SK-N-SH (cell line): ENCODE measurements at regions not wholly inside any gene's neighbourhood (a gene's known extent, or its start where the extent isn't known, plus 50 kb on each side); places are given as distances from the start of the nearest gene placed in this dataset.

Experiments
- CTCF ChIA-PET: fragments of 300-600, 350-600 bp; formaldehyde crosslinking; extraction: SDS; loops from one replicate; lab custom pipeline; 2021; lab: Yijun Ruan, JAX
- POLR2A ChIA-PET: fragments of 350-600 bp; sonication (Branson Sonifier 250); formaldehyde crosslinking; extraction: SDS; loops from one replicate; lab custom pipeline; 2020; ENCODE audit warnings: antibody characterized with exemption, inconsistent platforms; lab: Yijun Ruan, JAX
- DNase-seq: peaks from one replicate; pipeline ENCODE4 v3.0.0; 2012
- H2AFZ ChIP-seq: fragments of 200-600 bp; sonication (generic); 2 replicates; pipeline ENCODE4 v1.8.1; 2016; ENCODE audit warnings: antibody characterized with exemption, mild to moderate bottlenecking, low read depth
- H3F3A ChIP-seq: fragments of 200-600 bp; sonication (generic); replicated peaks from 2 replicates; pipeline ENCODE3; 2016; ENCODE audit warnings: antibody characterized with exemption, mild to moderate bottlenecking; ENCODE audit not compliant: insufficient read depth
- H3K27ac ChIP-seq, 2 experiments: fragments of 200-500 bp in 1 of 2; fragments of 200-600 bp in 1 of 2; sonication (Bioruptor generic) in 1 of 2; sonication (generic), shearing (Covaris generic) in 1 of 2; 2 replicates each; pipeline versions ENCODE4 v1.5.1 to v1.6.1; 2014 to 2016; ENCODE audit warnings: low read depth in 2 of 2, inconsistent platforms in 1 of 2, low read length in 1 of 2, mild to moderate bottlenecking in 1 of 2, mixed read lengths in 1 of 2
- H3K27me3 ChIP-seq: fragments of 200-600 bp; sonication (generic), shearing (Covaris generic); 2 replicates; pipeline ENCODE4 v1.6.1; 2016; ENCODE audit warnings: mixed run types; ENCODE audit not compliant: insufficient read depth
- H3K36me3 ChIP-seq, 2 experiments: fragments of 200-500 bp in 1 of 2; fragments of 200-600 bp in 1 of 2; sonication (Bioruptor generic) in 1 of 2; sonication (generic) in 1 of 2; replicated peaks in 1 of 2; 2 replicates each; pipeline versions ENCODE3 to v1.5.1; 2014 to 2016; ENCODE audit warnings: low read length in 1 of 2, mild to moderate bottlenecking in 1 of 2; ENCODE audit not compliant: insufficient read depth in 2 of 2, control insufficient read depth in 1 of 2
- H3K4me1 ChIP-seq, 2 experiments: fragments of 200-500 bp in 1 of 2; fragments of 200-600 bp in 1 of 2; sonication (Bioruptor generic) in 1 of 2; sonication (generic), shearing (Covaris generic) in 1 of 2; 2 replicates each; pipeline versions ENCODE4 v1.5.1 to v1.6.1; 2014 to 2016; ENCODE audit warnings: low read depth in 1 of 2, low read length in 1 of 2, mixed run types in 1 of 2; ENCODE audit not compliant: insufficient read depth in 2 of 2, control insufficient read depth in 1 of 2
- H3K4me2 ChIP-seq: fragments of 200-600 bp; sonication (generic), shearing (Covaris generic); 2 replicates; pipeline ENCODE4 v1.6.1; 2017; ENCODE audit warnings: mixed run types
- H3K4me3 ChIP-seq, 2 experiments: fragments of 200-500 bp in 1 of 2; fragments of 200-600 bp in 1 of 2; sonication (Bioruptor generic) in 1 of 2; sonication (generic), shearing (Covaris generic) in 1 of 2; 2 replicates each; pipeline versions ENCODE4 v1.5.1 to v1.8.1; 2014 to 2016; ENCODE audit warnings: low read depth in 2 of 2, inconsistent platforms in 1 of 2, low read length in 1 of 2, mild to moderate bottlenecking in 1 of 2, mixed read lengths in 1 of 2, moderate library complexity in 1 of 2
- H3K79me2 ChIP-seq: fragments of 200-600 bp; sonication (generic); 2 replicates; pipeline ENCODE4 v1.8.1; 2017; ENCODE audit warnings: mild to moderate bottlenecking; ENCODE audit not compliant: insufficient read depth
- H3K9ac ChIP-seq: fragments of 200-600 bp; sonication (generic); 2 replicates; pipeline ENCODE4 v1.6.1; 2017; ENCODE audit warnings: mixed run types
- H3K9me2 ChIP-seq: fragments of 200-600 bp; sonication (generic); 2 replicates; pipeline ENCODE4 v1.6.1; 2017; ENCODE audit warnings: mixed run types
- H3K9me3 ChIP-seq: fragments of 200-600 bp; sonication (generic); 2 replicates; pipeline ENCODE4 v1.6.1; 2017; ENCODE audit warnings: mixed run types, mild to moderate bottlenecking, moderate library complexity
- H4K20me1 ChIP-seq: fragments of 200-600 bp; sonication (generic); 2 replicates; pipeline ENCODE4 v1.6.1; 2017; ENCODE audit warnings: mild to moderate bottlenecking, mixed run types; ENCODE audit not compliant: insufficient read depth
- EP300 ChIP-seq, 2 experiments: IDR thresholded peaks; 2 replicates each; pipeline versions ENCODE4 v1.4.0 to v1.6.1; 2012; ENCODE audit warnings: borderline replicate concordance in 1 of 2, low read depth in 1 of 2, low read length in 1 of 2
- FOSL2 ChIP-seq: IDR thresholded peaks from 2 replicates; pipeline ENCODE4 v1.4.0; 2012; ENCODE audit warnings: low read depth, mild to moderate bottlenecking, moderate library complexity, borderline replicate concordance
- FOXJ3 ChIP-seq: sonication (generic); formaldehyde crosslinking; IDR thresholded peaks from 2 replicates; pipeline ENCODE4 v1.5.1; 2020; ENCODE audit warnings: mild to moderate bottlenecking, missing genetic modification reagents
- FOXM1 ChIP-seq: IDR thresholded peaks from 2 replicates; pipeline ENCODE4 v1.4.0; 2012; ENCODE audit warnings: low read depth, mild to moderate bottlenecking
- GATA2 ChIP-seq: sonication (generic); formaldehyde crosslinking; IDR thresholded peaks from 2 replicates; pipeline ENCODE4 v1.5.0; 2020; ENCODE audit warnings: mild to moderate bottlenecking, missing genetic modification reagents
- JUND ChIP-seq: IDR thresholded peaks from 2 replicates; pipeline ENCODE4 v1.4.0; 2012
- MAX ChIP-seq: IDR thresholded peaks from 2 replicates; pipeline ENCODE4 v1.4.0; 2012; ENCODE audit warnings: low read depth
- NFIC ChIP-seq: IDR thresholded peaks from 2 replicates; pipeline ENCODE4 v1.4.0; 2012; ENCODE audit warnings: borderline replicate concordance
- RAD21 ChIP-seq: IDR thresholded peaks from 2 replicates; pipeline ENCODE4 v1.6.1; 2012; ENCODE audit warnings: mild to moderate bottlenecking, low read length
- SIN3A ChIP-seq: IDR thresholded peaks from 2 replicates; pipeline ENCODE4 v1.6.1; 2012; ENCODE audit warnings: low read depth, mild to moderate bottlenecking, low read length, moderate library complexity, borderline replicate concordance
- SMC3 ChIP-seq: IDR thresholded peaks from 2 replicates; pipeline ENCODE4 v1.6.1; 2012; ENCODE audit warnings: low read depth, low read length, improper control_type of control experiment
- TAF1 ChIP-seq: IDR thresholded peaks from 2 replicates; pipeline ENCODE4 v1.6.1; 2012; ENCODE audit warnings: low read depth, mild to moderate bottlenecking, low read length, moderate library complexity, borderline replicate concordance
- TCF12 ChIP-seq: IDR thresholded peaks from 2 replicates; pipeline ENCODE4 v1.4.0; 2012
- YY1 ChIP-seq: IDR thresholded peaks from 2 replicates; pipeline ENCODE4 v1.4.0; 2012; ENCODE audit warnings: low read depth, mild to moderate bottlenecking
- ZBTB33 ChIP-seq: IDR thresholded peaks from 2 replicates; pipeline ENCODE4 v1.4.0; 2012; ENCODE audit warnings: low read depth, borderline replicate concordance
- WGBS: methylation state at CpG from one replicate; pipeline ENCODE4 v1.1.6; 2017; ENCODE audit warnings: low lambda C conversion rate; 5-methylcytosine and 5-hydroxymethylcytosine counted together
- TF ChIP-seq, protein P1 (sequence below): fragments of 200-600 bp; sonication (generic); IDR thresholded peaks from 2 replicates; pipeline ENCODE4 v1.6.1; 2017; ENCODE audit warnings: antibody characterized with exemption, mild to moderate bottlenecking, moderate library complexity
- TF ChIP-seq, protein P2 (sequence below): fragments of 150-350 bp; IDR thresholded peaks from 2 replicates; pipeline ENCODE4 v1.6.1; 2016; ENCODE audit warnings: mild to moderate bottlenecking, low read depth, low read length

- Histone ChIP-seq H3K36me3 (no peaks in the 10 kb centered on the region), H4K20me1 (no peaks in the 10 kb centered on the region), H3F3A (no peaks in the 10 kb centered on the region), H3K9me2 (no peaks in the 10 kb centered on the region), H2AFZ (no peak overlapping the region), H3K27me3 (no peaks in the 10 kb centered on the region), H3K27ac (no peak overlapping the region), H3K9me3 (peaks cover 4% of the 10 kb centered on the region), H3K4me3 (no peak overlapping the region), H3K4me2 (no peak overlapping the region), H3K9ac (no peak overlapping the region), H3K79me2 (no peaks in the 10 kb centered on the region), H3K4me1 (no peaks in the 10 kb centered on the region; a peak in 1 of 4 replicates)
- DNase-seq: no peak
- POLR2A ChIA-PET: no interaction called here
- WGBS: 15% methylated on average over 3 of the region's 3 CpGs
- CTCF ChIA-PET: interaction anchor here (0.7 to 1.2 kb wide), 3 partner anchors 16 to 47 kb away, joined by 3 to 4 read pairs (median 3); no protein-coding TSS in a partner anchor
- TF ChIP-seq RAD21 (no peak), GATA2 (CRISPR knock-in tag) (no peak), FOSL2 (no peak), SMC3 (no peak), ZBTB33 (no peak), NFIC (no peak), MAX (no peak), EP300 (IDR thresholded peaks at IDR 0.05; ENCODE audit: borderline replicate concordance in 1 of 2, low read depth in 1 of 2, low read length in 1 of 2) (no peak), FOXM1 (no peak), FOXJ3 (CRISPR knock-in tag) (no peak), JUND (no peak), YY1 (no peak), TCF12 (no peak), TAF1 (no peak), SIN3A (no peak)
- TF ChIP-seq, protein P1, sequence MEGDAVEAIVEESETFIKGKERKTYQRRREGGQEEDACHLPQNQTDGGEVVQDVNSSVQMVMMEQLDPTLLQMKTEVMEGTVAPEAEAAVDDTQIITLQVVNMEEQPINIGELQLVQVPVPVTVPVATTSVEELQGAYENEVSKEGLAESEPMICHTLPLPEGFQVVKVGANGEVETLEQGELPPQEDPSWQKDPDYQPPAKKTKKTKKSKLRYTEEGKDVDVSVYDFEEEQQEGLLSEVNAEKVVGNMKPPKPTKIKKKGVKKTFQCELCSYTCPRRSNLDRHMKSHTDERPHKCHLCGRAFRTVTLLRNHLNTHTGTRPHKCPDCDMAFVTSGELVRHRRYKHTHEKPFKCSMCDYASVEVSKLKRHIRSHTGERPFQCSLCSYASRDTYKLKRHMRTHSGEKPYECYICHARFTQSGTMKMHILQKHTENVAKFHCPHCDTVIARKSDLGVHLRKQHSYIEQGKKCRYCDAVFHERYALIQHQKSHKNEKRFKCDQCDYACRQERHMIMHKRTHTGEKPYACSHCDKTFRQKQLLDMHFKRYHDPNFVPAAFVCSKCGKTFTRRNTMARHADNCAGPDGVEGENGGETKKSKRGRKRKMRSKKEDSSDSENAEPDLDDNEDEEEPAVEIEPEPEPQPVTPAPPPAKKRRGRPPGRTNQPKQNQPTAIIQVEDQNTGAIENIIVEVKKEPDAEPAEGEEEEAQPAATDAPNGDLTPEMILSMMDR: no peak
- TF ChIP-seq, protein P2, sequence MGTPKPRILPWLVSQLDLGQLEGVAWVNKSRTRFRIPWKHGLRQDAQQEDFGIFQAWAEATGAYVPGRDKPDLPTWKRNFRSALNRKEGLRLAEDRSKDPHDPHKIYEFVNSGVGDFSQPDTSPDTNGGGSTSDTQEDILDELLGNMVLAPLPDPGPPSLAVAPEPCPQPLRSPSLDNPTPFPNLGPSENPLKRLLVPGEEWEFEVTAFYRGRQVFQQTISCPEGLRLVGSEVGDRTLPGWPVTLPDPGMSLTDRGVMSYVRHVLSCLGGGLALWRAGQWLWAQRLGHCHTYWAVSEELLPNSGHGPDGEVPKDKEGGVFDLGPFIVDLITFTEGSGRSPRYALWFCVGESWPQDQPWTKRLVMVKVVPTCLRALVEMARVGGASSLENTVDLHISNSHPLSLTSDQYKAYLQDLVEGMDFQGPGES: no peak
Observed at GRCh38 chr17:74137416-74137815, 66.1 kb upstream of the RPL38 start.
